Lower leg skin (tissue), 3 donors: ENCODE measurements at regions not wholly inside any gene's neighbourhood (a gene's known extent, or its start where the extent isn't known, plus 50 kb on each side); places are given as distances from the start of the nearest gene placed in this dataset.

Experiments used
- POLR2A ChIP-seq, 2 donors: fragments of 450-650 bp; IDR thresholded peaks; one replicate each; pipeline ENCODE4 v1.6.1; 2016 to 2017; ENCODE audit warnings: antibody characterized with exemption in 2 of 2, mild to moderate bottlenecking in 1 of 2, moderate library complexity in 1 of 2
- TF ChIP-seq, protein P1 (sequence below), 3 donors: fragments of 450-650 bp; IDR thresholded peaks; one replicate each; pipeline ENCODE4 v1.5.1; 2016; ENCODE audit warnings: antibody characterized with exemption in 3 of 3, mild to moderate bottlenecking in 3 of 3, moderate library complexity in 2 of 3

DNA sequence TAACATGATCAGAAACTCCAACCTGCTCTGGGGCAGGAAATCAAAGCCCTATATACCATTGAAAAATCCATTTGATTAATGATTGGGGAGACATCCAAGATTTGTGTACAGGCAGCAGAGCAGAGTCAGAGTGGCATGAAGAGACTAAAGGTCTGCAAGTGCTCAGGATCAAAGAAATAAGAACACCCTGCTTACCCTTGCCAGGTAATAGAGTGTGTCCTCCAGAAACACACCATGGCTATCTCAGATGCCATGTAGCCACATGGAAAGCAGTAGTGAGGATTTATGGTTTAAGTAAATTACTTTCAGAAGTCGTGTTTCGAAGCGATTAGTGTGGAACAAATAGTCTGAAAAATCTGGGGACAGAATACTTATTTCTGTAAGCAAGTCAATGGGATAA lies 592.9 kb downstream of the SUCLG1 start:
- TF ChIP-seq, protein P1, sequence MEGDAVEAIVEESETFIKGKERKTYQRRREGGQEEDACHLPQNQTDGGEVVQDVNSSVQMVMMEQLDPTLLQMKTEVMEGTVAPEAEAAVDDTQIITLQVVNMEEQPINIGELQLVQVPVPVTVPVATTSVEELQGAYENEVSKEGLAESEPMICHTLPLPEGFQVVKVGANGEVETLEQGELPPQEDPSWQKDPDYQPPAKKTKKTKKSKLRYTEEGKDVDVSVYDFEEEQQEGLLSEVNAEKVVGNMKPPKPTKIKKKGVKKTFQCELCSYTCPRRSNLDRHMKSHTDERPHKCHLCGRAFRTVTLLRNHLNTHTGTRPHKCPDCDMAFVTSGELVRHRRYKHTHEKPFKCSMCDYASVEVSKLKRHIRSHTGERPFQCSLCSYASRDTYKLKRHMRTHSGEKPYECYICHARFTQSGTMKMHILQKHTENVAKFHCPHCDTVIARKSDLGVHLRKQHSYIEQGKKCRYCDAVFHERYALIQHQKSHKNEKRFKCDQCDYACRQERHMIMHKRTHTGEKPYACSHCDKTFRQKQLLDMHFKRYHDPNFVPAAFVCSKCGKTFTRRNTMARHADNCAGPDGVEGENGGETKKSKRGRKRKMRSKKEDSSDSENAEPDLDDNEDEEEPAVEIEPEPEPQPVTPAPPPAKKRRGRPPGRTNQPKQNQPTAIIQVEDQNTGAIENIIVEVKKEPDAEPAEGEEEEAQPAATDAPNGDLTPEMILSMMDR (IDR thresholded peaks at IDR 0.05): no peak
- TF ChIP-seq POLR2A (IDR thresholded peaks at IDR 0.05): no peak
